ENCODE measurements at regions not wholly inside any gene's neighbourhood (a gene's known extent, or its start where the extent isn't known, plus 50 kb on each side); places are given as distances from the start of the nearest gene placed in this dataset.
"Not testable (repeated sequence)": the region's sequence is repeated elsewhere in the genome, so short reads cannot be mapped to it uniquely, and the experiment has no call there.

DNA sequence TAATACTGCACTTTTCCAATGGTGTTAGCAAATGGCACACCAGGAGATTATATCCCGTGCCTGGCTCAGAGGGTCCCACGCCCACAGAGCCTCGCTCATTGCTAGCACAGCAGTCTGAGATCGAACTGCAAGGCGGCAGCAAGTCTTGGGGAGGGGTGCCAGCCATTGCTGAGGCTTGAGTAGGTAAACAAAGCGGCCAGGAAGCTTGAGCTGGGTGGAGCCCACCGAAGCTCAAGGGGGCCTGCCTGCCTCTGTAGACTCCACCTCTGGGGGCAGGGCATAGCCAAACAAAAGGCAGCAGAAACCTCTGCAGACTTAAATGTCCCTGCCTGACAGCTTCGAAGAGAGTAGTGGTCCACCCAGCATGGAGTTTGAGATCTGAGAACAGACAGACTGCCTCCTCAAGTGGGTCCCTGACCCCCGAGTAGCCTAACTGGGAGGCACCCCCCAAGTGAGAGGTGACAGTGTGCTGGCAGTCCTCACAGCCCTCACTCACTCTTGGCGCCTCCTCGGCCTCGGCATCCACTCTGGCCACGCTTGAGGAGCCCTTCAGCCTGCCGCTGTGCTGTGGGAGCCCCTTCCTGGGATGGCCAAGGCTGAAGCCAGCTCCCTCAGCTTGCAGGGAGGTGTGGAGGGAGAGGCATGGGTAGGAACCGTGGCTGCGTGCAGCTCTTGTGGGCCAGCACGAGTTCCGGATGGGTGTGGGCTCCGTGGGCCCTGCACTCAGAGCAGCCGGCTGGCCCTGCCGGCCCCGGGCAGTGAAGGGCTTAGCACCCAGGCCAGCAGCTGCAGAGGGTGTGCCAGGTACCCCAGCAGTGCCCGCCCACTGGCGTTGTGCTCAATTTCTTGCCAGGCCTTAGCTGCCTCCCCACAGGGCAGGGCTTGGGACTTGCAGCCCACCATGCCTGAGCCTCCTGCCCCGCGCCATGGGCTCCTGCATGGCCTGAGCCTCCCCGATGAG is 188.0 kb downstream of the MMUT start:
- DNase-seq = not testable (repeated sequence)

DNA sequence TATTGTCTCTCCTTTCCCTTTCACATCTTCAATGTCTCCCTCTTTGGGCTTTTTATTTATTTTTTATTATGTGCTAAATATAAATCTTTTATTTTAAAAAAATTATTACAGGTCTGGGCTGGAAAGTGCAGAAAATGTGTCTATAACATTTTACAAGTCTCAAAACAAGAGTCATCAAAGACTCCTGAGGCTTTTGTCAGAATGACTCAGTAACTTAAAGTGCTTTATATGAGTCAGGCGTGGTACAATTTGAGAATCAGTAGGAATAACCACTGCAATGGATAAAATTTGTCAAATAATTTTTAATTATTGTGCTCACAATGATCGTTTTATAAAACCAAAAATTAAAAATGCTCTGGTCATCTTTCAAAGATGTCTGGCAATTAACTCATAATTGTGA is 193.9 kb downstream of the MMUT start:
- DNase-seq = no peak

DNA sequence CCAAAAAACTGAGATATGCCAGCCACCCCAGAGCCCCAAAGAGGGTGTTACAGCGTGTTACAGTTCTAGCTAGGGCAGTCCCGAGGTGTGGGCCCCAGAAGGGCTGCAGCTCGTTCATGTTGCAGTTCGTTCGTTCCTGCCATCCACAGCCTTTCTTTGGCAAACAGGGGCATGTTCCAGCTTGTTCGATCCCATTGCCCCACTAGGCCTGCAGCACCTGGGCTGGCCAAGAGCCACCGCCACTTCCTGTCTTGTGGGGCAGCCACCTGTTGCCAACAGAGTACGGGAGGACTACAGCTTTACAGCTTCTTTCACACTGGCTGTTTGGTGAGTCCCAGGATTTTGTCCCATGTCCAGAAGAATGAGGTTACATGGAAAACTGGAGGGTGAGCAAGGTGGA is 198.1 kb downstream of the MMUT start:
- no peak for DNase-seq

DNA sequence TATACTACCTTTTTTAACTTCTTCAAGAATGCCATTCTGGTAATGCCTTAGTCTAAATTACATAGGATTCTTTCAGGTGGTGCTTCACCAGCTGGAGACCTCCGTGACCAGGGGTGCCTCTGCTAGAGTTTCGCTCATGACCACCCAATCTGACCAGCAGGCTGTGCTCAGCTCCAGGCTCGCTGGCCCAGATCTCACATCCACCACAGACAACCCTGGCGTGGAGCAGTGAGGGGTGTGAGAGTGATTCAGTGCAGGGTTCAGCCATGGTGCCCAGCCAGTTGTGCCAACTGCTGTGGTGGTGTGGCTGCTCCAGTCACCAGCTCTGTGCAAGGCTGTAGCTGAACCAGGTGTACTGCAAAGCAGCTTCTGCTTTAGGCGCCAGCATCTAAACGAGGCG is 198.6 kb downstream of the MMUT start:
- no peak for DNase-seq

DNA sequence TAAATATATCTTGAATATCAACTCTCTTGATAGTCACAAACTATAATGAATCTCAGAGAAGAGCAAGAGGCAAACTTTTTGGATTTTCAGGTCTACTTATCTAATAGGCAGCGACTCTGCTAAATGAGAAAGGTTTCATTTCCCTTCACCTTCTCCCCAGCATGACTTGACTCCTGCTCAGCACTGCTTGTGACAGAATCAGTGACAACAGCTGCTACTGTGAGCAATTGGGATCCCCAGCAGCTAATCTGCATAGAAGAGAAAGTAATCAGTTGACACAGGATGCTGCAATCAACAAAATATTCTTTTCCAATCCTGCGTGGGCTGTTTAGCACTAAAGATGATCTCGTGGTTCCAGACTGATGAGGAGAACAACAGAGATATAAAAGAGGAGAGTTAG is 205.5 kb downstream of the MMUT start:
- DNase-seq = peak in 1 of 3 experiments; percentile 4

DNA sequence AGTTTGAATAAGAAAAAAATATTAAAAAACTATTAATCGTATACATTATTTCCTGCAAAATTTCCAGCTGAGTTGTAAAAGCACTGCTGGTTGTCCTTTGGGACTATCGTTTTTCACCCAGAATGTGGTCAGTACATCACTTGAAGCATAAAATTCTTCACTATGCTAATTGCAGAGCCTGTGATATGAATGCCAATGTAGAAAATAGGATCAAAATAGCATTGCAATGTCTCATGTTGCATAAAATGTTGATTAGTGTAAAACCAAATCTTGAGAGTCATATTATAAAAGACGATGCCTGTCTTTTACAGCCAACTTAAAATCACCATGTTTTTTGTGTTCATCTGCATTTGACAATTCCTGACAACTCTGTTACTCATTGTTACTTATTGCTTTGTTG is 207.7 kb downstream of the MMUT start:
- no peak for DNase-seq

DNA sequence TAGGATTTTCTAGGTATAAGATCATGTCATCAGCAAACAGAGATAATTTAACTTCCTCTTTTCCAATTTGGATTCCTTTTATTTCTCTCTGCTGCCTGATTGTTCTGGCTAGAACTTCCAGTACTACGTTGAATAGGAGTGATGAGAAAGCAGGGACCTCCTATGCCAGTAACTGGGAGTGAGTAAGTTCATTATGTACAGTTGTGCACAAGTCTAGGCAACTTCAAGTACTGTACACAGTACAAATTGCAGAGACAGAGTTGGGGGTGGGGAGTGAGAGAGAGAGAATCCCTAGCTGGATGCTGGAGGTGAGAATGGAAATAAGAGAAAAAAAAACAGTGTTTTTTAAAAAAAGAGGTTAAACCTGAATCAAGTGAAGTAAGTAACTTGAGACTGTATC is 210.2 kb downstream of the MMUT start:
- peak in 1 of 3 experiments; percentile 8 for DNase-seq

DNA sequence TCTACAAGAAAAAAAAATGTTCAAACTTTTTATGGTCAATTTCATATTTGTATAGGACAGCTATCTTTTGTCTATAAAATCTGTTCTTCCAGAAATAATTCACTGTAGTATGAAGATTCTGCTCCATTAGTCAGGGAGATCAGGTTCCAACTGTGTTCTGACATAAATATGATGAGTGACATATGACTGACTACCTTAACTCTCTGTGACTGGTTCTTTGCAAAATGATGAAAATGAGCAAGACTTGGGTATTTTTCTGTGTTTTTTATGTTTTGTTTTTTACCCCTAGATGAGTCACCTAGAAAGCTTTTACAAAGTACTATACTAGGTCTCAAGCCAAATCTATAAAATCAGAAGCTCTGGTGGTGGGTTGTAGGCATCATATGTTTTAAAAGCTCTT is 229.6 kb downstream of the MMUT start:
- no peak for DNase-seq

DNA sequence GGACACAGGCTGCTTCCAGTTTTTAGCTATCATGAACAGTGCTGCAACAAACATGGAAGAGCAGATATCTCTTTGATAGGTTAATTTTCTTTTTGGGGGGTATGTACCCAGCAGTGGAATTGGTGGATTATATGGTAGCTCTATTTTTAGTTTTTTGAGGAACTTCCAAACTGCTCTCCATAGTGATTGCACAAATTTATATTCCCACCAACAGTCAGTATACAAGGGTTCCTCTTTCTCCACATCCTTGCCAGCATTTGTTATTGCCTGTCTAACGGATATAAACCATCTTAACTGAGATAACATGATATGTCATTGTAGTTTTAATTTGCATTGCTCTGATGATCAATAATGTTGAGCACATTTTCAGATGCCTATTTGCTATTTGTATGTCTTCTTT is 237.6 kb downstream of the MMUT start:
- DNase-seq = no peak

DNA sequence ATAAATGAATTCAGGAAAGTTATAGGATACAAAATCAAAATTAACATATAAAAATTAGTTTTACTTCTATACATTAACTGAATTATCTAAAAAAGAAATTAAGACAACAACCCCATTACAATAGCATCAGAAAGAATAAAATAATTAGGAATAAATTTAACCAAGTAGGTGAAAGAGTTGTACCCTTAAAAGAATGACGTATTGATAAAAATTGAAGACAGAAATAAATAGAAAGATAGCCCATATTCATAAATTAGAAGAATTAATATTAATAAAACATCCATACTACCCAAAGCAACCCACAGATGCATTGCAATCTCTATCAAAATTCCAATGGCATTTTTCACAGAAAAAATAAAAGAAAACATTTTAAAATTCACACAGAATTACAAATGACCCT is 242.8 kb downstream of the MMUT start:
- no peak for DNase-seq

DNA sequence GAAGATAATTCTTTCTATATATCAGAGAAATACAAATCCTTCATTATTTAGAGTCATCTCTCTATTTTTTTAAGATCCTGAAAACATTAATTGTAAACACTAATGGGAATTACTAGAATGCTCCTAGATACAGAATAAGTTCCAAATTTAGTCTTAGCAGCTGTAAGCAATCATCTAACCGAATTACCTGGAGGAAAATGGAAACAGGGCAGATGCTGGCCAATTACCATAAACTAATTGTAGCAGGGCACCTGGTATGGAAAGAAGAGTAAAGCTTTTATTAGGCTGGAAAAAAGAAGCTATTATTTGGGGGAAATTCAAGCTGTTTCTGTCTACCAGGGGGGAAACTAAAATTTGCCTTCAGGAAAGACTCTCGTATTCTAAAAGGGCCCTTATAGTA is 257.5 kb downstream of the MMUT start:
- DNase-seq = peak in 2 of 3 experiments; percentile 21 to 73

DNA sequence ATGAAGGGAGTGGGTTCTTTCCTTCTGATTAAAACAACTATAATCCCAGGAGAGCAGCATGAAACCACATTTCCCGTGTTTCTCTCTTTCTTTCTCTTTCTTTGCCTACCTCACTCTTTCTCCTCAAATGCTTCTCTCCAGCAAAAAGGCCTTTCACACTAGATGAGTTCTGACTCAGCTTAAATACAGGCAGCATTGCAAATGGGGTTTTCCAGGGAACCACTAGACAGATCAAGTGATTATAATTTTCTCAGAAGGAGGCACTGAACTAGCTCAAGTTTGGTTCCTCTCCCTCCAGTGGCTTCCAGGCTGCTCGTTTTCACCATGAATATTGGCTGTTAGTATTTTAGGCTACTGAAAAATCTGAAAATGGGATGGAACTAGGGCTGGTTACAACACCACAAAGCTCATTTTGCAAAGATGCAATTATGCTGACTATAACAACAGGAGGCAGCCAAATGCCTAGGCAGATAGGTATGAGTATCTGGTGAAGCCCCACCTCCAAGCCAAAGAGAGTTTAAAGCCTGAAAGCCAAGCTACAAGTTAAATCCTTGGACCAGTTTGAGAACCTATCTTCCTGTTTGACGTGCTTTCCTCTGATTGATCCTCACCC is 260.0 kb downstream of the MMUT start:
- DNase-seq = no peak

DNA sequence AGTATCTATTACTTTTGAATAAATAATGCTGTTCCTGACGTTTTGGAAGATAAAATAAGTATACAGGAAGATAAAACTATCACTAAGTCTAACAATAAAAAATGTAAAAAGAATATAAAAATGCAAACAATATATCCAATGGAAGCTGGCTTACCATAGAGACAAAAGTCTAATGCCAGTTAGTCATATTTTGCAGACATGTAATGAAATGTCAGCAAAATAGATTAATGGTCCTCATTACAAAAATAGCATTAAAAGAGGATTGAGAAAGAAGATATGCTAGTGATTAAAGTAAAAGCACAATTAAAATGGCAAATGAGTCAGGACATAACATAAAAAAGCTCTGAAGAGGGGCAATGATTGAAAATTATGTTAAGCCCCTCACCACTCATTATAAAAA is 265.0 kb downstream of the MMUT start:
- no peak for DNase-seq

DNA sequence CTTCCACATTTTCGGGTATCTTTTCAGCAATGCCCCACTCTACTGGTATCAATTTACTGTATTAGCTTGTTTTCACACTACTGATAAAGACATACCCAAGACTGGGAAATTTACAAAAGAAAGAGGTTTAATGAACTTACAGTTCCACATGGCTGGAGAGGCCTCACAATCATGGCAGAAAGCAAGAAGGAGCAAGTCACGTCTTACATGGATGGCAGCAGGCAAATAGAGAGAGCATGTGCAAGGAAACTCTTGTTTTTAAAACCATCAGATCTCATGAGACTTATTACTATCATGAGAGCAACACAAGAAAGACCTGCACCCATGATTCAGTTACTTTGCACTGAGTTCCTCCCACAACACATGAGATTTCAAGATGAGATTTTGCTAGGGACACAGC is 300.7 kb downstream of the MMUT start:
- DNase-seq = not testable (repeated sequence)

DNA sequence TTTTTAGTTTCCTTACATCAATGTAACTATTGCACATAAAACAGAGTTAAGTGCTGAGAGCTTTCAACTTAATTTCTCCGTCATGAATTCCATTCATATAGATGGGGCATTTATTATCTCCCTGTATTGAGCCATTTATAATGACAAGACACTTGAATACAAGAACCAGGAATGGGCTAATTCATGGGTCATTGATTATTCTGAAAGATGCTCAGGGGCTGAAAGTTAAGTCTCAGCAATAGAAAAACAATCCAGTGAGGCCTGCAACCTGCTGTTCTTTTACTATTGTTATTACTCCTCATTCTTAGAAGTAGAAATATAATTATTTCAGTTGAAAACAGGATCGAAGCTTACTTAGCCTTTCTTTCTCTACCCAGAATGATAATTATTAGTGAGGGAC is 307.7 kb downstream of the MMUT start:
- peak in 1 of 3 experiments; percentile 21 for DNase-seq

DNA sequence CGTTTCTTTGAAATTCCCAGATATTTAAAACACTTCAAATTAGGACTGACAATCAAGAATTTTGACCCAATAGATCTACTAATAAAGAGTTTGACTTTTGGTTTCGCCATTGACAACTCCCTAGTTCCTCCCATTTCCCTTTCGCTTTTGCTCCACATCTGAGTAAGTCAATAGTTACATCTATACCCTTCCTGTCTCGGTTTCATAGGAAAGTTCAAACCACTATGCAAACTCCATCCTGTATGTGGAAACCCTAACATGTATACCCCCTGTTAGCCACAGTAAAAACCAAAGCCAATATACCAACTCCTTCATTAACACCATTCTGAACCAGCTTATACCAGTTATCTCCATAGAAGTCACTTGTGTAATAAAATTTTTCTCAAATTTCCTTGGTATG is 311.1 kb downstream of the MMUT start:
- no peak for DNase-seq

DNA sequence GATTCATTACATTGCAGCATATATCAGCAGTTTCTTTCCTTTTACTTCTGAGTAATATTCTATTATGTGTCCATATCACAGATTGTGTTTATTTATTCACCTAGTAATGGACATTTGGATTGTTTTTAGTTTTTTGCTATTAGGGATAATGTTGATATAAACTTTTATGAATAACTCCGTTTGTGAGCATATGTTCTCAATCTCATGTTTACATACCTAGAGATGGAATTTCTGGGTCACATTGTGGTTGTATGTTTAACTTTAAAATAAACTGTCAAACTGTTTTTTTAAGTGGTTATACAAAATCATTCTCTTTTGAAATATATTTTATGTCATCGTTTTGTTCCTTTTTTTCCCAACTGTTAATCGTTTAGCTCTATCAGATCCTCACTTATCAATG is 311.6 kb downstream of the MMUT start:
- DNase-seq = no peak

DNA sequence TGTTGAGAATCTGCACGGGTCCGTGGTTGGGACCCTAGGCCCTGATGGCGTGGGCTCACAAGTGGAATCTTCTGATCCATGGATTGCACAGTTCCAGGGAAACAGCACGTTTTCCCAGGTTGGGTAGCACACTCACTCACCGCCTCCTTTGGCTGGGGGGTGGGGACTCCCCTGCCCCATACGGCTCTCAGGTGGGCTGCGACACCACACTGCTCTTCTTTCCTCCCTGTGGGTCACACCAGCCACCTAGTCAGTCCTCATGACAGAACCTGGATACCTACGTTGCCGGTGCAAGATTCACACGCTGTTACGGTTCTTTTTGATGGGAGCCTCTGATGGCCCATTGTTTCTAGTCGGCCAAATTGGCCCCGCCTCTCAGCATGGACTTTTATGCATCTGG is 312.0 kb downstream of the MMUT start:
- no peak for DNase-seq

DNA sequence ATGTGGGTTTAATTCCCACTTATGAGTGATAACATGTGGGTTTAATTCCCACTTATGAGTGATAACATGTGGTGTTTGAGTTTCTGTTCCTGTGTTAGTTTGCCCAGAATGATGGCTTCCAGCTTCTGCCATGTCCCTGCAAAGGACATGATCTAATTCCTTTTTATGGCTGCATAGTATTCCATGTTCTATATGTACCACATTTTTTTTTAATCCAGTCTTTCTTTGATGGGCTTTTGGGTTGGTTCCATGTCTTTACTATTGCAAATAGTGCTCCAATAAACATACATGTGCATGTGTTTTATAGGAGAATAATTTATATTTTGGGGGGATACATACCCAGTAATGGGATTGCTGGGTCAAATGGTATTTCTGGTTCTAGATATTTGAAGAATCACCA is 317.8 kb downstream of the MMUT start:
- DNase-seq = no peak

DNA sequence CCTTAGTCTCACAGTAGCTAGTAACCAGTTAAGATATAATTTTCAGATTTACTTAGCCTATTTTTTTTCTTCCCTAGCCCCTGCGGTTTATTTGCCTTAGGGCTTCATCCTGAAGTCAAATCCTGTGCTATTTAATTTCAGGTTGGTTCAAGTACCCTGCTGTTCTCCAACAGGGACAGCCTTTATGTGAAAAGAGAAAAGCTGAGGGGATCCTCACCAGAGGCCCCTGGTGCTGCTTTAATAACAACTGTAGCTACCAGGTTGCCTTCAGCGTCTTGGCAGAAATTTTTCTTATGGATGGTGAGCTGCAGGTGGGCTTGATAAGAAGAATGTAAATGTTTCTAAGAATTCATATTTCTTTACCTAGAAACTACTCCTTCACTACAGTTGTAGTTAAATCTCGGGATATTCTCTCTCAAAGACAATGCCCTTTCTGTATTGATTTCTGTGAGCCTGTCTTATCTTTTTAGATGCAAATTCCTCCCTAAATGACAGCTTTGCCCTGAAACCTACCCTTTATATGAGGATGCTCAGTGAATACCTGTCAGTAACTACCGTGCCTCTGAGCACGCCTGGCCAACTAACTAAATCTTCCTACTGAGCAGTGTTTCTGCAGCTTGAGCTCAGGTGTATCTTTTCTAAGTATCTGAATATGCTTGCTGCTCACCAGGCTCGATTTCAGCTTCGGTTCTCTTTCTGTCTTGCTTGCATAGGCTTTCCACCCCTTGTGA is 320.5 kb downstream of the MMUT start:
- DNase-seq = peak in 2 of 3 experiments; percentile 48 to 85

DNA sequence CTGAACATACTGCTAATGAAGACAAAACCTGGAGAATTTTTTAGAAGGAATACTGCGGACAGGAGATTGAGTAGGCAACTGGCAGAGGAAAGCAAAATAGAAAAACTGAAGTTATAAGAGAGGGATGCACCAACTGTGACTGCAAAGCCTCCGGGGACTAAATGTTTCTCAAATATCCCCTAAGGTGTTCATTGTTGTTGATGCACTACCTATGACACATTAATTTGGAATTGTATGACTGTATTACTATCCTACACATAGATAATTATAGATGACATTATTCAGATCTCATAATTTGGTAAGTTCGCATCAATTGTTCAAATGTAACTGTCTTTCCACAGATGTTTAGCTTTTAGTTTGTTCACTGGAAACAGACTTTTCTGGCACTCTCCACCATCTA is 341.1 kb downstream of the MMUT start:
- DNase-seq = no peak

DNA sequence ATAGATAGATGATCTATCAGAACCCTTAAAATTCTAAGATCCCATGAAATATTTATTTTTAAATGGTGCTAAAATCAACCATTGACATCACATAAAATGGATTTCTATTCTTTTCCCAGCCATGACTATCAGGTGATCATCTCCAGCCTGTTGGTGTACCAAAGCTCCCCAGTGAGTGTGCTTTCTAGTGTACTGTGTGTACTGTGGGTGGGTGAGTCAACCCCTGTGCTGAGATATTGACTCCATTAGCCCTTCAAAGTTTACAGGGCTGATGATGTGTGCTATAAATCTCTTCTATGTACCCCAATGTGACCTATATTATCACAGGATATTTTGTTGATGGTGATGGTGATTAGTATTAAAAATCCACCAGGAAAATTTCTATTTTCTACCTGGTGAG is 344.6 kb downstream of the MMUT start:
- DNase-seq = no peak

DNA sequence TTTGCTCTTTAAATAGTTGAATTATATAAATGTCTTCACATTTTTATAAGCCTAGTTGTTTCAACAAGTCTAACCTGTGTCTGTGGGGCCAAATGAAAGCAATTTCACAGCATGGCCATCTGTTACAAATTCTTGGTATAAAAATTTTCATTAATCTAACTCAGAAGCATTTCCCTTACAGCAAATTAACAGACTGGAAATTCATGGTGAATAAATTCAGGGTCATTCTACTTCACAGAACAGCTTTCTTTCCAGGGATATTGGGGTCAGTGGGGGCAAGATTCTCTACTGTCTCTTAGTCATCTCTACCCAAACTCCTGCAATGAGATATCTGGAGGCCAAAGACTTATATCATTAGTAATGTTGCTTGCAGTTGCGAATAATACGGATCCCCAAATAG is 352.1 kb downstream of the MMUT start:
- no peak for DNase-seq

DNA sequence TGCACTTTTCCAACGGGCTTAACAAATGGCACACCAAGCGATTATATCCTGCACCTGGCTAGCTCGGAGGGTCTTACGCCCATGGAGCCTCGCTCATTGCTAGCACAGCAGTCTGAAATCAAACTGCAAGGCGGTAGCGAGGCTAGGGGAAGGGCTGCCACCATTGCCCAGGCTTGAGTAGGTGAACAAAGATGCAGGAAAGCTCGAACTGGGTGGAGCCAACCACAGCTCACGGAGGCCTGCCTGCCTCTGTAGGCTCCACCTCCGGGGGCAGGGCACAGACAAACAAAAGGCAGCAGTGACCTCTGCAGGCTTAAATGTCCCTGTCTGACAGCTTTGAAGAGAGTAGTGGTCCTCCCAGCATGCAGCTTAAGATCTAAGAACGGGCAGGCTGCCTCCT is 365.4 kb downstream of the MMUT start:
- DNase-seq = not testable (repeated sequence)

All from NCI-H1417 (cell line).